ENCODE measurements at regions not wholly inside any gene's neighbourhood (a gene's known extent, or its start where the extent isn't known, plus 50 kb on each side); places are given as distances from the start of the nearest gene placed in this dataset.

GRCh38 chrX:124242131-124242530 is 90.3 kb upstream of the TEX13D start:
- Histone ChIP-seq H4K20me1 (ENCODE audit: insufficient read depth) (no peaks in the 10 kb centered on the region), H3K4me3 (replicated peaks in 1 of 2; ENCODE audit: low read depth in 1 of 2, low read length in 2 of 2) (no peak overlapping the region), H3K4me1 (ENCODE audit: control insufficient read depth in 1 of 2, insufficient read depth in 2 of 2, low read length in 2 of 2) (no peaks in the 10 kb centered on the region), H3K9me2 (ENCODE audit: insufficient read depth) (no peaks in the 10 kb centered on the region), H3K27ac (ENCODE audit: low read depth, low read length) (no peak overlapping the region), H3K36me3 (ENCODE audit: control insufficient read depth in 1 of 2, insufficient read depth in 2 of 2, low read length in 2 of 2) (no peaks in the 10 kb centered on the region), H3K9ac (ENCODE audit: low read length) (no peak overlapping the region), H2AFZ (ENCODE audit: low read depth, low read length, poor library complexity, severe bottlenecking) (no peak overlapping the region), H3K27me3 (ENCODE audit: insufficient read depth, low read length) (peaks cover 9% of the 10 kb centered on the region; the same call in 1 of the 2 replicates), H3K9me3 (ENCODE audit: control insufficient read depth in 1 of 2, insufficient read depth in 1 of 2, low read depth in 1 of 2, low read length in 2 of 2) (no peaks in the 10 kb centered on the region), H3K79me2 (ENCODE audit: insufficient read depth, low read length) (no peaks in the 10 kb centered on the region), H3K4me2 (ENCODE audit: low read length) (no peak overlapping the region)
- CTCF ChIA-PET: no interaction called here
- TF ChIP-seq RAD21 (IDR thresholded peaks at IDR 0.05; ENCODE audit: low read depth) (no peak), POLR2AphosphoS5 (IDR thresholded peaks at IDR 0.05; ENCODE audit: low read depth, low read length) (no peak)
- RAD21 ChIA-PET (ENCODE audit: low non-redundant PET in 1 of 2, low total read pairs in 2 of 2, uncharacterized antibody in 2 of 2, unreplicated experiment in 2 of 2): no interaction called here
- no peak for ATAC-seq
- DNase-seq (ENCODE audit: low read depth, low spot score): no peak
- BruUV-seq (replicated peaks): no TSS peak
- POLR2A ChIA-PET: no interaction called here
- intact Hi-C loops (cut with micrococcal nuclease): no loop called here

- ChIA-PET RAD21 (ENCODE audit: low non-redundant PET in 1 of 2, low total read pairs in 2 of 2, uncharacterized antibody in 2 of 2, unreplicated experiment in 2 of 2) (no interaction called here), CTCF (no interaction called here), POLR2A (no interaction called here)
- Histone ChIP-seq H3K27me3 (ENCODE audit: insufficient read depth, low read length) (no peaks in the 10 kb centered on the region), H3K36me3 (ENCODE audit: control insufficient read depth in 1 of 2, insufficient read depth in 2 of 2, low read length in 2 of 2) (no peaks in the 10 kb centered on the region), H3K27ac (ENCODE audit: low read depth, low read length) (no peak overlapping the region), H3K4me3 (replicated peaks in 1 of 2; ENCODE audit: low read depth in 1 of 2, low read length in 2 of 2) (no peak overlapping the region), H4K20me1 (ENCODE audit: insufficient read depth) (no peaks in the 10 kb centered on the region), H3K9me3 (ENCODE audit: control insufficient read depth in 1 of 2, insufficient read depth in 1 of 2, low read depth in 1 of 2, low read length in 2 of 2) (no peaks in the 10 kb centered on the region), H3K4me2 (ENCODE audit: low read length) (no peak overlapping the region), H3K79me2 (ENCODE audit: insufficient read depth, low read length) (no peaks in the 10 kb centered on the region), H3K9ac (ENCODE audit: low read length) (no peak overlapping the region), H3K9me2 (ENCODE audit: insufficient read depth) (no peaks in the 10 kb centered on the region), H2AFZ (ENCODE audit: low read depth, low read length, poor library complexity, severe bottlenecking) (no peak overlapping the region), H3K4me1 (ENCODE audit: control insufficient read depth in 1 of 2, insufficient read depth in 2 of 2, low read length in 2 of 2) (no peaks in the 10 kb centered on the region)
- intact Hi-C loops (cut with micrococcal nuclease): no loop called here
- no peak for ATAC-seq
- TF ChIP-seq MAX (IDR thresholded peaks at IDR 0.05) (no peak), REST (IDR thresholded peaks at IDR 0.05; ENCODE audit: low read depth) (no peak), RAD21 (IDR thresholded peaks at IDR 0.05; ENCODE audit: low read depth) (no peak), EGR1 (IDR thresholded peaks at IDR 0.05; ENCODE audit: low read depth) (no peak), CBX3 (IDR thresholded peaks at IDR 0.05; ENCODE audit: low read depth) (no peak)
- no TSS peak for BruUV-seq (replicated peaks)
- no peak for DNase-seq (ENCODE audit: low read depth, low spot score)
Measured at GRCh38 chrX:124249345-124249744, 83.1 kb upstream of the TEX13D start.
